Tibial nerve (tissue), 4 donors: ENCODE measurements at regions not wholly inside any gene's neighbourhood (a gene's known extent, or its start where the extent isn't known, plus 50 kb on each side); places are given as distances from the start of the nearest gene placed in this dataset.

ENCODE experiments used
- DNase-seq, 2 donors: peaks; one replicate each; pipeline ENCODE4 v3.0.0-alpha.2; 2019; ENCODE audit warnings: low spot score in 2 of 2
- H3K27ac ChIP-seq, 4 donors: fragments of 200-600 bp; sonication (generic) in 3 of 4; one replicate each; pipeline ENCODE4 v1.5.1; 2017 to 2019; ENCODE audit warnings: mild to moderate bottlenecking in 1 of 4
- H3K27me3 ChIP-seq, 2 donors: fragments of 200-600 bp; sonication (generic) in 1 of 2; one replicate each; pipeline versions ENCODE4 v1.5.1 to v1.6.0; 2017 to 2019
- H3K36me3 ChIP-seq, 3 donors: fragments of 200-600 bp; sonication (generic); one replicate each; pipeline ENCODE4 v1.5.1; 2018 to 2019
- H3K4me1 ChIP-seq, 4 donors: fragments of 200-600 bp; sonication (generic) in 3 of 4; one replicate each; pipeline ENCODE4 v1.5.1; 2017 to 2019
- H3K4me3 ChIP-seq, 4 donors: fragments of 200-600 bp; sonication (generic) in 3 of 4; one replicate each; pipeline ENCODE4 v1.5.1; 2017 to 2019; ENCODE audit warnings: mild to moderate bottlenecking in 1 of 4, moderate library complexity in 1 of 4
- H3K9me3 ChIP-seq, 4 donors: fragments of 200-600 bp; sonication (generic) in 3 of 4; one replicate each; pipeline ENCODE4 v1.5.1; 2017 to 2019
- CTCF ChIP-seq, 5 experiments: fragments of 200-600 bp in 3 of 5; fragments of 450-650 bp in 2 of 5; sonication (generic) in 3 of 5; IDR thresholded peaks; one replicate each; pipeline ENCODE4 v1.5.1; 2016 to 2019; ENCODE audit warnings: antibody characterized with exemption in 5 of 5, mild to moderate bottlenecking in 3 of 5, moderate library complexity in 2 of 5
- EP300 ChIP-seq, 2 donors: sonication (generic); formaldehyde crosslinking; IDR thresholded peaks; one replicate each; pipeline ENCODE4 v1.6.1; 2017; ENCODE audit warnings: antibody characterized with exemption in 2 of 2, mild to moderate bottlenecking in 1 of 2
- POLR2A ChIP-seq, 2 donors: fragments of 450-650 bp; IDR thresholded peaks; one replicate each; pipeline ENCODE4 v1.6.1; 2017; ENCODE audit warnings: antibody characterized with exemption in 2 of 2, mild to moderate bottlenecking in 2 of 2, moderate library complexity in 2 of 2
- WGBS, 2 donors: methylation state at CpG; one replicate each; pipeline ENCODE4 v1.1.5; 2018; 5-methylcytosine and 5-hydroxymethylcytosine counted together

DNA sequence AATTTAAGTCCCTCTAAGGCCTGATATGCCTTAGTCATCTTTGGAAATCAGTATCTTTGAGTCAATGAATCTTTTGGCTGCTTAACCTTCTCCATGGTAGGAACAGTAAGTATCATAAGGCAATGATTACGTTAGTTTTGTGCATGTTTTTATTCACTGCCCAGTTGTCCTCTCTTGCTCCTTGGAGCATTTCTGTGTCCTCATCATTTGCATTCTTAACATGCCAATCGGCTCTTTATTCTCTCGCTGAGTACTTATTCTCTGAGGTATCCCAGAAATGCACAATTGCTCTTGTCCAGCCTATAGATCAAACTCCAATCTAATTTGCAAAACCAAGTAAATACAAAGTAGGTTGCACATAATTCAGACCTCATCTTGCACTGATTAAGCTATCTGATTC is 405.0 kb upstream of the IL12A start:
- no peak overlapping the region for H3K27ac ChIP-seq
- WGBS, 2 donors = 38% methylated on average over 3 of the region's 3 CpGs
- no peaks in the 10 kb centered on the region for H3K27me3 ChIP-seq
- H3K4me3 ChIP-seq = no peak overlapping the region
- H3K4me1 ChIP-seq = no peaks in the 10 kb centered on the region
- no peak for TF ChIP-seq POLR2A (IDR thresholded peaks at IDR 0.05)
- no peak for TF ChIP-seq CTCF (IDR thresholded peaks at IDR 0.05)
- TF ChIP-seq EP300 (IDR thresholded peaks at IDR 0.05) = no peak
- DNase-seq = no peak
- no peaks in the 10 kb centered on the region for H3K9me3 ChIP-seq
- H3K36me3 ChIP-seq = no peaks in the 10 kb centered on the region

DNA sequence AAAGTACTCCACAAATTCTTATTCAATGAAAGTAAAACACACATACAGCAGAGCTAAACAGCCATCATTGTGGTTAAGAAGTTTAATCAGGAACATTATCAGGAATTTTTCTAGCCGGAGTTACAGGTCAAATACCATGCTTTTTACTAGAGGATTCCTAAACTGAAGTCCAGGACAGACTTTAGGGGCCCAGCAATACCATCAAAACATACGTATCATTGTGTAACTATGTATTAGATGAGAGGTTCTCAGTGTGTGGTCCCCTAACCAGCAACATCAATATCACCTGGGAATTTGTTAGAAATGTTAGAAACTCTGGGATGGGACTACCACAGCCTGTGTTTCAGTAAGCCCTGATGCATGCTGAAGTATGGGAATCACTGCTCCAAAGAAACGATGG is 404.2 kb upstream of the IL12A start:
- no peak for DNase-seq
- TF ChIP-seq POLR2A (IDR thresholded peaks at IDR 0.05) (no peak), EP300 (IDR thresholded peaks at IDR 0.05) (no peak), CTCF (IDR thresholded peaks at IDR 0.05) (no peak)
- Histone ChIP-seq H3K36me3 (no peaks in the 10 kb centered on the region), H3K9me3 (no peaks in the 10 kb centered on the region), H3K4me3 (no peak overlapping the region), H3K27me3 (no peaks in the 10 kb centered on the region), H3K27ac (no peak overlapping the region), H3K4me1 (no peaks in the 10 kb centered on the region)
- WGBS, 2 donors = 55 to 60% methylated on average over 3 of the region's 3 CpGs

DNA sequence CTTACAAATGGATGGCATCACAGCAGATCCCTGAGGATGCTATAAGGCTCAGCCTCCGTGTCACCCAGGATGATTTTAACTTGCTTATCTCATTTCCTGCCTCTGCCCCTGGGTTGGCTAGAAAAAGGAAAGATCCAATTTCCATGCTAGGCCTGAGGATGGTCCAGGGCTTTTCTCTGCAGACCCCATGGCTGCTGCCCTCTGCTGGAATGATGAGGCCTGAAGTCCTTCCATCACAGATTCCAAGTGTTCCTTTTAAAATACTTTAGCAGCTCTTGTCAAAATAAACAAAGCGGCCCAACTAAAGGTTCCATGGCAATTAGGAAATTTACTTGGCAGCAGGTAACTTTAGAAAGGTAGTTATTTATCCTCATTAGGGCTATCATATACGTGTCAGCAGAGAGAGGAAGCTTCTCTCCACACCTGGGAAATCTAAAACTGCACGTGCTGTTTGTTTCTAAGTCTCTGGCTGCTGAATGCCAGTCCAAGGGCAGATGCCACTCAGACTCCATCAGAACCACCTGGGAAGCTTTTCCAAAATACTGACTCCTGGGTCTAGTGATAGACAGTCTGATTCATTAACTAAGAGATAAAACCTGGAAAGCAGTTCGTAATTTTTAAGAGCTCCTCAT is 401.9 kb upstream of the IL12A start:
- 40 to 44% methylated on average over 5 of the region's 5 CpGs for WGBS, 2 donors
- Histone ChIP-seq H3K4me1 (no peaks in the 10 kb centered on the region), H3K36me3 (no peaks in the 10 kb centered on the region), H3K27me3 (no peaks in the 10 kb centered on the region), H3K27ac (no peak overlapping the region), H3K9me3 (no peaks in the 10 kb centered on the region), H3K4me3 (no peak overlapping the region)
- TF ChIP-seq EP300 (IDR thresholded peaks at IDR 0.05) (no peak), CTCF (IDR thresholded peaks at IDR 0.05) (peak in 2 of 5 experiments; percentile 22 to 34), POLR2A (IDR thresholded peaks at IDR 0.05) (no peak)
- DNase-seq = no peak

- DNase-seq = no peak
- Histone ChIP-seq H3K27ac (no peak overlapping the region), H3K36me3 (no peaks in the 10 kb centered on the region), H3K4me1 (no peaks in the 10 kb centered on the region), H3K4me3 (no peak overlapping the region), H3K27me3 (no peaks in the 10 kb centered on the region), H3K9me3 (peaks cover 0 to 5% (median 0%) of the 10 kb centered on the region in 4 donors)
- WGBS, 2 donors = 50 to 56% methylated on average over 3 of the region's 3 CpGs
- TF ChIP-seq POLR2A (IDR thresholded peaks at IDR 0.05) = no peak
- TF ChIP-seq CTCF (IDR thresholded peaks at IDR 0.05) = no peak
- TF ChIP-seq EP300 (IDR thresholded peaks at IDR 0.05) = peak in 1 of 2 donors; percentile 33
Observed at GRCh38 chr3:159593927-159594605, 394.6 kb upstream of the IL12A start.

DNA sequence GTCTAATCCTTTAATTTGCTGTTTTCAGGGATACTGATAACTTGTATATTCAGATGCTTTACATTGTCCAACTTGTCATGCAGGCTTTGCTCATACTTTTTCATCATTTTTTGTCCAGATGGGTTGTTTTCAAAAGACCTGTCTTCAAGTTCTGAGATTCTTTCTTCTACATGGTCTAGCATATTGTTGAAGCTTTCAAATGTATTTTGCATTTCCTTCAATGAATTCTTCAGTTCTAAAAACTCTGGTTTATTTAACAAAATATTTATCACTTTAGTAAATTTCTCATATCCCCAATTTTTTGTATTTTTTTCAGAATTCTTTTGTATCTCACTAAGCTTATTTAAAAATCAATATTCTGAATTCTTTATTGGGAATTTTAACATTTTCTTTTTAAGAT is 388.3 kb upstream of the IL12A start:
- no peaks in the 10 kb centered on the region for H3K27me3 ChIP-seq
- no peak for TF ChIP-seq CTCF (IDR thresholded peaks at IDR 0.05)
- no peak for TF ChIP-seq EP300 (IDR thresholded peaks at IDR 0.05)
- TF ChIP-seq POLR2A (IDR thresholded peaks at IDR 0.05) = no peak
- H3K4me1 ChIP-seq = no peaks in the 10 kb centered on the region
- H3K4me3 ChIP-seq = no peak overlapping the region
- no peaks in the 10 kb centered on the region for H3K36me3 ChIP-seq
- no peak for DNase-seq
- no peak overlapping the region for H3K27ac ChIP-seq
- H3K9me3 ChIP-seq = peaks cover 0 to 29% (median 0%) of the 10 kb centered on the region in 4 donors
